Endothelial cell of umbilical vein (primary cell): ENCODE measurements at regions not wholly inside any gene's neighbourhood (a gene's known extent, or its start where the extent isn't known, plus 50 kb on each side); places are given as distances from the start of the nearest gene placed in this dataset.

Experiments
- BruUV-seq: library from RNA; stranded (reverse); fragments of 400-500 nt; replicated peaks from 2 replicates; lab custom pipeline; 2021; lab: Mats Ljungman, UMichigan
- CTCF ChIA-PET: fragments of 300-600, 350-600 bp; sonication (Branson Sonifier 250); formaldehyde crosslinking; loops from one replicate; lab custom pipeline; 2021; ENCODE audit warnings: antibody characterized with exemption, inconsistent platforms; lab: Charles Lee
- POLR2A ChIA-PET: fragments of 300-600, 350-600 bp; sonication (Branson Sonifier 250); formaldehyde crosslinking; loops from one replicate; lab custom pipeline; 2021; ENCODE audit warnings: antibody characterized with exemption, inconsistent platforms; lab: Charles Lee
- DNase-seq: peaks from one replicate; pipeline ENCODE4 v3.0.0-alpha.2; 2011; ENCODE audit warnings: low read depth, low spot score
- FAIRE-seq: peaks from 2 replicates; lab custom pipeline; 2011; peaks lifted over from hg19 to GRCh38; lab: Jason Lieb, UNC
- H2AFZ ChIP-seq: 2 replicates; pipeline ENCODE4 v1.6.0; 2012; ENCODE audit warnings: low read depth, low read length, control low read depth, inconsistent platforms
- H3K27ac ChIP-seq: 2 replicates; pipeline ENCODE4 v1.5.1; 2011; ENCODE audit warnings: low read depth, mild to moderate bottlenecking, control low read depth, low read length, moderate library complexity; ENCODE audit not compliant: insufficient read depth
- H3K27me3 ChIP-seq, 2 experiments: 2 replicates each; pipeline versions ENCODE4 v1.6.0 to v1.6.1; 2011; ENCODE audit warnings: low read length in 2 of 2, mixed read lengths in 1 of 2; ENCODE audit not compliant: control insufficient read depth in 2 of 2, insufficient read depth in 2 of 2
- H3K36me3 ChIP-seq, 2 experiments: 2 replicates in 1 of 2; 3 replicates in 1 of 2; pipeline ENCODE4 v1.5.1; 2011; ENCODE audit warnings: low read length in 2 of 2, mild to moderate bottlenecking in 1 of 2, moderate library complexity in 1 of 2; ENCODE audit not compliant: control insufficient read depth in 2 of 2, insufficient read depth in 2 of 2; ENCODE audit errors: extremely low read depth in 1 of 2
- H3K4me1 ChIP-seq: 3 replicates; pipeline ENCODE4 v1.5.1; 2011; ENCODE audit warnings: mild to moderate bottlenecking, low read length; ENCODE audit not compliant: control insufficient read depth, insufficient read depth; ENCODE audit errors: extremely low read depth
- H3K4me2 ChIP-seq: 2 replicates; pipeline ENCODE4 v1.6.1; 2011; ENCODE audit warnings: low read length, control low read depth, mixed read lengths; ENCODE audit not compliant: insufficient read depth
- H3K4me3 ChIP-seq, 3 experiments: fragments of 200-600 bp in 1 of 3; sonication (generic), shearing (Covaris generic) in 1 of 3; replicated peaks in 1 of 3; 2 replicates each; pipeline ENCODE4 v1.5.1; 2011 to 2016; ENCODE audit warnings: control low read depth in 3 of 3, low read length in 3 of 3, mild to moderate bottlenecking in 2 of 3, inconsistent platforms in 1 of 3, low read depth in 1 of 3, moderate library complexity in 1 of 3; ENCODE audit not compliant: insufficient read depth in 1 of 3
- H3K79me2 ChIP-seq: 2 replicates; pipeline ENCODE4 v1.6.0; 2012; ENCODE audit warnings: low read length, inconsistent platforms; ENCODE audit not compliant: control insufficient read depth, insufficient read depth
- H3K9ac ChIP-seq: replicated peaks from 2 replicates; pipeline ENCODE3; 2011; ENCODE audit warnings: low read length, control low read depth; ENCODE audit not compliant: insufficient read depth; ENCODE audit errors: extremely low read depth
- H3K9me1 ChIP-seq: replicated peaks from 3 replicates; pipeline ENCODE4 v1.6.0; 2011; ENCODE audit warnings: mild to moderate bottlenecking, low read length; ENCODE audit not compliant: control insufficient read depth, insufficient read depth; ENCODE audit errors: extremely low read depth
- H3K9me3 ChIP-seq: replicated peaks from 2 replicates; pipeline ENCODE4 v1.5.1; 2012; ENCODE audit warnings: low read length, inconsistent platforms; ENCODE audit not compliant: control insufficient read depth, insufficient read depth
- H4K20me1 ChIP-seq: replicated peaks from 2 replicates; pipeline ENCODE3; 2011; ENCODE audit warnings: mild to moderate bottlenecking, low read length; ENCODE audit not compliant: control insufficient read depth, insufficient read depth; ENCODE audit errors: extremely low read depth
- EZH2 ChIP-seq: IDR thresholded peaks from 2 replicates; pipeline ENCODE4 v1.6.1; 2012; ENCODE audit warnings: borderline replicate concordance, low read depth, mild to moderate bottlenecking, moderate library complexity, low read length, inconsistent platforms; ENCODE audit not compliant: severe bottlenecking
- FOS ChIP-seq: IDR thresholded peaks from 2 replicates; pipeline ENCODE4 v1.6.1; 2011; ENCODE audit warnings: mild to moderate bottlenecking, low read length, moderate library complexity, borderline replicate concordance; ENCODE audit not compliant: insufficient read depth
- GATA2 ChIP-seq: IDR thresholded peaks from 2 replicates; pipeline ENCODE4 v1.7.0; 2011; ENCODE audit warnings: low read depth, mild to moderate bottlenecking, moderate library complexity, mixed read lengths, low read length; ENCODE audit not compliant: insufficient read length, insufficient read depth
- JUN ChIP-seq: IDR thresholded peaks from 2 replicates; pipeline ENCODE4 v1.6.1; 2011; ENCODE audit warnings: borderline replicate concordance, low read depth; ENCODE audit not compliant: insufficient read length, insufficient read depth
- MYC ChIP-seq: IDR thresholded peaks from one replicate; pipeline ENCODE4 v1.6.1; 2011; ENCODE audit warnings: mild to moderate bottlenecking, low read depth, low read length
- POLR2A ChIP-seq: IDR thresholded peaks from 2 replicates; pipeline ENCODE4 v1.6.1; 2012; ENCODE audit warnings: low read depth, mild to moderate bottlenecking, control low read depth, low read length
- POLR2AphosphoS5 ChIP-seq: IDR thresholded peaks from 2 replicates; pipeline ENCODE4 v1.6.1; 2012; ENCODE audit warnings: low read depth, mild to moderate bottlenecking, control low read depth, low read length, moderate library complexity; ENCODE audit not compliant: insufficient read depth
- dilution Hi-C: fragments of 300-500 bp; cut with MboI; formaldehyde crosslinking; loops from one replicate; pipeline ENCODE4 v1.15.0; 2019; ENCODE audit warnings: low sequenced_read_pairs; ENCODE audit not compliant: extremely low pct_ligation_motif_present
- intact Hi-C: fragments of 100-400 bp; cut with micrococcal nuclease; formaldehyde crosslinking; loops from one replicate; pipeline ENCODE4 v1.10.0; 2022
- TF ChIP-seq, protein P1 (sequence below): IDR thresholded peaks from 2 replicates; pipeline ENCODE4 v1.6.1; 2011; ENCODE audit not compliant: insufficient read depth, insufficient read length
- TF ChIP-seq, protein P2 (sequence below), 2 donors: IDR thresholded peaks; 1 replicate in 1 of 2; 2 replicates in 1 of 2; pipeline ENCODE4 v1.5.1; 2011; ENCODE audit warnings: low read length in 2 of 2, mild to moderate bottlenecking in 2 of 2, moderate library complexity in 2 of 2, control low read depth in 1 of 2, inconsistent platforms in 1 of 2, low read depth in 1 of 2; ENCODE audit not compliant: insufficient read depth in 1 of 2; ENCODE audit errors: extremely low read depth in 1 of 2

DNA sequence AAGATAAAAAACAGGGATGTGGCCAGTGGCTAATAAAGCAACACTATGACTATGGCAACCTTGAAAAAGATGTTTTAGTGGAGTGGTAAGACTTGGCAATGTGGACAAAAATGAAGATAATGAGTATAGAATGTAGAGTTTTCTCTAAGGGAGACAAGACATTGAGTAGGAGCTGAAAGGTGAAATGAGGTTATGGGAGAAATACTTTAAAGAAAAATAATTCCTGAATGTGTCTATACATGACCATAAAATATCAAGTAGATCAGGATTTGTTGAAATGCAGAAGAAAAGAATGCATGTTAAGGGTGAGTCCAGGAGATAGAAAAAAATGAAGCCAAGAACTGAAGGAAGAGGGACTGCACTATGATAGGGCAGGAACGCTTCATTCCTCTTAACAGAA, 101.6 kb upstream of the CARD18 start:
- H3K4me1 ChIP-seq: peaks cover 16% of the 10 kb centered on the region
- FAIRE-seq: no peak
- intact Hi-C loops (loop anchor here (5.0 to 10.0 kb wide), 2 partner anchors 56 to 374 kb away; partner anchors contain the start of gene GRIA4), dilution Hi-C loops (no loop called here)
- no peak for DNase-seq
- no peak overlapping the region for H3K4me3 ChIP-seq
- ChIA-PET CTCF (no interaction called here), POLR2A (no interaction called here)
- no peak overlapping the region for H2AFZ ChIP-seq
- H3K36me3 ChIP-seq: no peaks in the 10 kb centered on the region
- H3K79me2 ChIP-seq: no peaks in the 10 kb centered on the region
- no peaks in the 10 kb centered on the region for H3K9me1 ChIP-seq
- no peaks in the 10 kb centered on the region for H3K9me3 ChIP-seq
- no TSS peak for BruUV-seq
- no peak overlapping the region for H3K27ac ChIP-seq
- no peak overlapping the region for H3K4me2 ChIP-seq
- no peak overlapping the region for H3K9ac ChIP-seq
- TF ChIP-seq POLR2A (no peak), FOS (no peak), GATA2 (no peak), POLR2AphosphoS5 (no peak), JUN (no peak), MYC (no peak), EZH2 (no peak)
- TF ChIP-seq, protein P1, sequence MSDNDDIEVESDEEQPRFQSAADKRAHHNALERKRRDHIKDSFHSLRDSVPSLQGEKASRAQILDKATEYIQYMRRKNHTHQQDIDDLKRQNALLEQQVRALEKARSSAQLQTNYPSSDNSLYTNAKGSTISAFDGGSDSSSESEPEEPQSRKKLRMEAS: no peak
- TF ChIP-seq, protein P2, sequence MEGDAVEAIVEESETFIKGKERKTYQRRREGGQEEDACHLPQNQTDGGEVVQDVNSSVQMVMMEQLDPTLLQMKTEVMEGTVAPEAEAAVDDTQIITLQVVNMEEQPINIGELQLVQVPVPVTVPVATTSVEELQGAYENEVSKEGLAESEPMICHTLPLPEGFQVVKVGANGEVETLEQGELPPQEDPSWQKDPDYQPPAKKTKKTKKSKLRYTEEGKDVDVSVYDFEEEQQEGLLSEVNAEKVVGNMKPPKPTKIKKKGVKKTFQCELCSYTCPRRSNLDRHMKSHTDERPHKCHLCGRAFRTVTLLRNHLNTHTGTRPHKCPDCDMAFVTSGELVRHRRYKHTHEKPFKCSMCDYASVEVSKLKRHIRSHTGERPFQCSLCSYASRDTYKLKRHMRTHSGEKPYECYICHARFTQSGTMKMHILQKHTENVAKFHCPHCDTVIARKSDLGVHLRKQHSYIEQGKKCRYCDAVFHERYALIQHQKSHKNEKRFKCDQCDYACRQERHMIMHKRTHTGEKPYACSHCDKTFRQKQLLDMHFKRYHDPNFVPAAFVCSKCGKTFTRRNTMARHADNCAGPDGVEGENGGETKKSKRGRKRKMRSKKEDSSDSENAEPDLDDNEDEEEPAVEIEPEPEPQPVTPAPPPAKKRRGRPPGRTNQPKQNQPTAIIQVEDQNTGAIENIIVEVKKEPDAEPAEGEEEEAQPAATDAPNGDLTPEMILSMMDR (IDR thresholded peaks at IDR 0.05; ENCODE audit: extremely low read depth in 1 of 2, insufficient read depth in 1 of 2, low read depth in 1 of 2, low read length in 2 of 2): no peak
- no peaks in the 10 kb centered on the region for H3K27me3 ChIP-seq
- no peaks in the 10 kb centered on the region for H4K20me1 ChIP-seq
